ENCODE measurements at regions not wholly inside any gene's neighbourhood (a gene's known extent, or its start where the extent isn't known, plus 50 kb on each side); places are given as distances from the start of the nearest gene placed in this dataset.

GRCh38 chr11:129574431-129574830 lies 198.8 kb downstream of the BARX2 start:
- no peak overlapping the region for H3K4me2 ChIP-seq (ENCODE audit: low read depth, low read length)
- no peak overlapping the region for H4K91ac ChIP-seq (ENCODE audit: insufficient read depth, low read depth, low read length)
- DNase-seq (no peak), ATAC-seq (ENCODE audit: low read depth) (no peak)
- no peak overlapping the region for H4K5ac ChIP-seq (ENCODE audit: low read depth, low read length)
- H2BK20ac ChIP-seq (ENCODE audit: low read depth, low read length): no peak overlapping the region
- ChIA-PET POLR2A (ENCODE audit: unreplicated experiment) (no interaction called here), CTCF (no interaction called here)
- TF ChIP-seq BHLHE40 (IDR thresholded peaks at IDR 0.05; ENCODE audit: low read depth, low read length): no peak
- TF ChIP-seq NFE2L2 (IDR thresholded peaks at IDR 0.05; ENCODE audit: low read depth, low read length): no peak
- TF ChIP-seq POLR2A (IDR thresholded peaks at IDR 0.05; ENCODE audit: low read depth, low read length): no peak
- no peak for TF ChIP-seq MAZ (IDR thresholded peaks at IDR 0.05; ENCODE audit: borderline replicate concordance, low read depth, low read length)
- TF ChIP-seq RAD21 (IDR thresholded peaks at IDR 0.05; ENCODE audit: low read length): no peak
- no peak for TF ChIP-seq FOS (IDR thresholded peaks at IDR 0.05; ENCODE audit: low read depth, low read length)
- no peak for TF ChIP-seq CTCF (conservative IDR thresholded peaks at IDR 0.05; ENCODE audit: low read depth, low read length)
- TF ChIP-seq USF2 (IDR thresholded peaks at IDR 0.05; ENCODE audit: low read depth, low read length): no peak
- no peak for TF ChIP-seq SMC3 (IDR thresholded peaks at IDR 0.05; ENCODE audit: low read depth, low read length)
- no peak for TF ChIP-seq CEBPB (IDR thresholded peaks at IDR 0.05; ENCODE audit: low read depth, low read length)
- H4K8ac ChIP-seq (ENCODE audit: low read depth in 2 of 2, low read length in 2 of 2): no peak overlapping the region
- H4K20me1 ChIP-seq (ENCODE audit: insufficient read depth, low read length): no peaks in the 10 kb centered on the region
- H3K14ac ChIP-seq (replicated peaks; ENCODE audit: low read depth, low read length): no peak overlapping the region
- H3K4me3 ChIP-seq (ENCODE audit: insufficient read depth, low read depth, low read length): no peak overlapping the region
- no peaks in the 10 kb centered on the region for H3K27me3 ChIP-seq (ENCODE audit: control insufficient read depth, insufficient read depth, low read length)
- WGBS, 2 experiments (ENCODE audit: extremely low coverage in 2 of 2, insufficient read length in 1 of 2): 89% methylated on average over 6 of the region's 13 CpGs; no CpG with 5 or more reads in 1 of the 2 experiments
- no peak overlapping the region for H3K9ac ChIP-seq (ENCODE audit: low read depth, low read length)
- BruUV-seq (replicated peaks): no TSS peak
- H3K4me1 ChIP-seq (ENCODE audit: control insufficient read depth, insufficient read depth, low read length): no peaks in the 10 kb centered on the region
- no peak overlapping the region for H2BK15ac ChIP-seq (ENCODE audit: low read depth, low read length)
- H3K27ac ChIP-seq (ENCODE audit: insufficient read depth, low read length): no peak overlapping the region
- in situ Hi-C loops (cut with MboI; ENCODE audit: low sequenced_read_pairs): no loop called here
- no peak overlapping the region for H3K56ac ChIP-seq (ENCODE audit: extremely low read depth, insufficient read depth, low read length)
- no peak overlapping the region for H2AK9ac ChIP-seq (replicated peaks; ENCODE audit: low read depth, low read length, poor library complexity)
- no peak overlapping the region for H3K23ac ChIP-seq (ENCODE audit: low read depth, low read length)
- H3K79me1 ChIP-seq (ENCODE audit: low read depth in 1 of 2, low read length in 2 of 2): no peaks in the 10 kb centered on the region
- no peaks in the 10 kb centered on the region for H3K9me1 ChIP-seq (ENCODE audit: insufficient read depth, low read length)
- no peak overlapping the region for H2AK5ac ChIP-seq (ENCODE audit: low read depth, low read length)
- H2BK120ac ChIP-seq (ENCODE audit: low read depth, low read length): no peak overlapping the region
- no peak overlapping the region for H3K18ac ChIP-seq (ENCODE audit: low read depth, low read length)
- intact Hi-C loops (cut with micrococcal nuclease): no loop called here
- H2AFZ ChIP-seq (replicated peaks; ENCODE audit: low read length, poor library complexity): no peak overlapping the region
- no peak overlapping the region for H2BK5ac ChIP-seq (ENCODE audit: low read depth, low read length, poor library complexity, severe bottlenecking)
- H3K36me3 ChIP-seq (ENCODE audit: control insufficient read depth, insufficient read depth, low read length): no peaks in the 10 kb centered on the region
- no peak overlapping the region for H3K4ac ChIP-seq (ENCODE audit: low read depth, low read length)
- peaks cover 15% of the 10 kb centered on the region; the same call in 1 of the 2 replicates for H3K9me3 ChIP-seq (ENCODE audit: control insufficient read depth, insufficient read depth, low read length)
- dilution Hi-C loops (cut with HindIII; ENCODE audit: low sequenced_read_pairs, unreplicated experiment): no loop called here

Measured in IMR-90 (cell line).